ENCODE measurements at regions not wholly inside any gene's neighbourhood (a gene's known extent, or its start where the extent isn't known, plus 50 kb on each side); places are given as distances from the start of the nearest gene placed in this dataset.
"Not testable (repeated sequence)": the region's sequence is repeated elsewhere in the genome, so short reads cannot be mapped to it uniquely, and the experiment has no call there.

- no peak for DNase-seq
- intact Hi-C loops (cut with DNase I) = no loop called here
Measured at GRCh38 chr13:50596156-50596555, 247.3 kb downstream of the DLEU7 start.

GRCh38 chr13:50596776-50597203 lies 246.7 kb downstream of the DLEU7 start:
- no peak for DNase-seq
- intact Hi-C loops (cut with DNase I) = no loop called here

- DNase-seq = no peak
- intact Hi-C loops (cut with DNase I) = no loop called here
Measured at GRCh38 chr13:50598338-50598737, 245.2 kb downstream of the DLEU7 start.

- no peak for DNase-seq
- intact Hi-C loops (cut with DNase I) = no loop called here
Measured at GRCh38 chr13:50599046-50599445, 244.4 kb downstream of the DLEU7 start.

GRCh38 chr13:50599927-50600326 lies 243.6 kb downstream of the DLEU7 start:
- intact Hi-C loops (cut with DNase I) = no loop called here
- no peak for DNase-seq

GRCh38 chr13:50608370-50608769 lies 235.1 kb downstream of the DLEU7 start:
- intact Hi-C loops (cut with DNase I) = no loop called here
- DNase-seq = no peak

- no peak for DNase-seq
- intact Hi-C loops (cut with DNase I) = no loop called here
Measured at GRCh38 chr13:50609011-50609410, 234.5 kb downstream of the DLEU7 start.

- intact Hi-C loops (cut with DNase I) = no loop called here
- no peak for DNase-seq
Measured at GRCh38 chr13:50610238-50610637, 233.3 kb downstream of the DLEU7 start.

- no peak for DNase-seq
Measured at GRCh38 chr13:50611117-50611781, 232.2 kb downstream of the DLEU7 start.

GRCh38 chr13:50612717-50613116 lies 230.8 kb downstream of the DLEU7 start:
- no peak for DNase-seq
- intact Hi-C loops (cut with DNase I) = no loop called here

More at GRCh38 chr13:50611117-50611781, 232.2 kb downstream of the DLEU7 start:
- intact Hi-C loops (cut with DNase I) = no loop called here

GRCh38 chr13:50613356-50613831 lies 230.1 kb downstream of the DLEU7 start:
- intact Hi-C loops (cut with DNase I) = no loop called here
- no peak for DNase-seq

- intact Hi-C loops (cut with DNase I) = no loop called here
- no peak for DNase-seq
Measured at GRCh38 chr13:50615234-50615633, 228.3 kb downstream of the DLEU7 start.

GRCh38 chr13:50616101-50616500 lies 227.4 kb downstream of the DLEU7 start:
- DNase-seq = no peak

GRCh38 chr13:50617134-50617721 lies 226.3 kb downstream of the DLEU7 start:
- DNase-seq = no peak
- intact Hi-C loops (cut with DNase I) = no loop called here

More at GRCh38 chr13:50616101-50616500, 227.4 kb downstream of the DLEU7 start:
- intact Hi-C loops (cut with DNase I) = no loop called here

- DNase-seq = no peak
- intact Hi-C loops (cut with DNase I) = no loop called here
Measured at GRCh38 chr13:50618206-50618605, 225.3 kb downstream of the DLEU7 start.

GRCh38 chr13:50626101-50626547 lies 217.4 kb downstream of the DLEU7 start:
- intact Hi-C loops (cut with DNase I) = no loop called here
- DNase-seq = no peak

- intact Hi-C loops (cut with DNase I) = no loop called here
- no peak for DNase-seq
Measured at GRCh38 chr13:50627111-50627510, 216.4 kb downstream of the DLEU7 start.

GRCh38 chr13:50628512-50628911 lies 215.0 kb downstream of the DLEU7 start:
- DNase-seq; intact Hi-C loops (cut with DNase I): not testable (repeated sequence)

- no peak for DNase-seq
- intact Hi-C loops (cut with DNase I) = no loop called here
Measured at GRCh38 chr13:50629497-50629896, 214.0 kb downstream of the DLEU7 start.

GRCh38 chr13:50629966-50630365 lies 213.5 kb downstream of the DLEU7 start:
- DNase-seq = no peak
- intact Hi-C loops (cut with DNase I) = no loop called here

- no peak for DNase-seq
- intact Hi-C loops (cut with DNase I) = no loop called here
Measured at GRCh38 chr13:50631041-50631440, 212.5 kb downstream of the DLEU7 start.

Measured in head of caudate nucleus (tissue), 42 donors.